ENCODE measurements at regions not wholly inside any gene's neighbourhood (a gene's known extent, or its start where the extent isn't known, plus 50 kb on each side); places are given as distances from the start of the nearest gene placed in this dataset.
A peak's percentile ranks its signal among the peaks of the same experiment; 100 is the strongest.

DNA sequence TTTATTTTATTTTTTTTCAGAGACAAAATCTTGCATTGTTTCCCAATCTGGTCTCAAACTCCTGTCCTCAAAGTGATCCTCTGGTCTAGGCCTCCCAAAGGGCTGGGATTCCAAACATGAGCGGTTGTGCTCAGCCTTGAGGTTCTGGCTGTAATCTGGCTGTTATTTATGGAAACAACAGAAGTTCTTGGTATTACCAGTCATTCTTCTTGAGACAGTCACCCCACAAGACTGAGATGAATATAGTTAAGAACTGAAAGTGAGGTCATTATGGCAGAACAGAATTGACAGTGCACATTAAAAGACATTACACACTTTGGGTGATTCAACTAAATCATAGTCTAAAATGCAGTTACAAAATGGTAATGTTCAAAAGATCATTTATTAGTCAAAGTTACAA lies 719.5 kb downstream of the ZWINT start:
- no peak for DNase-seq
- Histone ChIP-seq H3K4me3 (no peak overlapping the region), H3K27me3 (ENCODE audit: control insufficient read depth in 3 of 3, insufficient read depth in 3 of 3, low read length in 2 of 3) (no peaks in the 10 kb centered on the region), H3K9ac (ENCODE audit: insufficient read depth in 1 of 2, low read length in 2 of 2) (no peak overlapping the region), H3K9me3 (ENCODE audit: control insufficient read depth in 4 of 4, insufficient read depth in 3 of 4, low read length in 3 of 4) (no peaks in the 10 kb centered on the region), H3K36me3 (ENCODE audit: control insufficient read depth in 4 of 4, insufficient read depth in 4 of 4, low read length in 4 of 4) (no peaks in the 10 kb centered on the region), H3K4me1 (ENCODE audit: control insufficient read depth in 5 of 5, insufficient read depth in 5 of 5, low read length in 5 of 5) (no peaks in the 10 kb centered on the region), H3K27ac (ENCODE audit: low read depth in 1 of 2, low read length in 1 of 2) (no peak overlapping the region)
- 47 to 98% methylated on average over 1 of the region's 1 CpG for WGBS, 2 donors
- TF ChIP-seq, protein P1, sequence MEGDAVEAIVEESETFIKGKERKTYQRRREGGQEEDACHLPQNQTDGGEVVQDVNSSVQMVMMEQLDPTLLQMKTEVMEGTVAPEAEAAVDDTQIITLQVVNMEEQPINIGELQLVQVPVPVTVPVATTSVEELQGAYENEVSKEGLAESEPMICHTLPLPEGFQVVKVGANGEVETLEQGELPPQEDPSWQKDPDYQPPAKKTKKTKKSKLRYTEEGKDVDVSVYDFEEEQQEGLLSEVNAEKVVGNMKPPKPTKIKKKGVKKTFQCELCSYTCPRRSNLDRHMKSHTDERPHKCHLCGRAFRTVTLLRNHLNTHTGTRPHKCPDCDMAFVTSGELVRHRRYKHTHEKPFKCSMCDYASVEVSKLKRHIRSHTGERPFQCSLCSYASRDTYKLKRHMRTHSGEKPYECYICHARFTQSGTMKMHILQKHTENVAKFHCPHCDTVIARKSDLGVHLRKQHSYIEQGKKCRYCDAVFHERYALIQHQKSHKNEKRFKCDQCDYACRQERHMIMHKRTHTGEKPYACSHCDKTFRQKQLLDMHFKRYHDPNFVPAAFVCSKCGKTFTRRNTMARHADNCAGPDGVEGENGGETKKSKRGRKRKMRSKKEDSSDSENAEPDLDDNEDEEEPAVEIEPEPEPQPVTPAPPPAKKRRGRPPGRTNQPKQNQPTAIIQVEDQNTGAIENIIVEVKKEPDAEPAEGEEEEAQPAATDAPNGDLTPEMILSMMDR (IDR thresholded peaks at IDR 0.05; ENCODE audit: control extremely low read depth, extremely low read depth) = no peak
- no peak for ATAC-seq (ENCODE audit: insufficient read depth, low FRiP score)

GRCh38 chr10:55631071-55631654 lies 729.9 kb downstream of the ZWINT start:
- peak; percentile 65 to 80 (median 80) for DNase-seq

GRCh38 chr10:55630491-55631056 lies 730.5 kb downstream of the ZWINT start:
- peaks cover 0 to 29% (median 28%) of the 10 kb centered on the region in 3 donors for H3K27me3 ChIP-seq (ENCODE audit: control insufficient read depth in 3 of 3, insufficient read depth in 3 of 3, low read length in 2 of 3)
- H3K9me3 ChIP-seq (ENCODE audit: control insufficient read depth in 4 of 4, insufficient read depth in 3 of 4, low read length in 3 of 4) = peaks cover 0 to 3% (median 0%) of the 10 kb centered on the region in 4 donors
- WGBS, 2 donors = 1 to 3% methylated on average over 35 of the region's 35 CpGs
- ATAC-seq (ENCODE audit: insufficient read depth, low FRiP score) = peak; percentile 45
- H3K27ac ChIP-seq (ENCODE audit: low read depth in 1 of 2, low read length in 1 of 2) = peak overlapping the region in 1 of 2 donors; percentile 69
- peaks cover 0 to 18% (median 0%) of the 10 kb centered on the region in 5 donors for H3K4me1 ChIP-seq (ENCODE audit: control insufficient read depth in 5 of 5, insufficient read depth in 5 of 5, low read length in 5 of 5)
- TF ChIP-seq, protein P1 (IDR thresholded peaks at IDR 0.05; ENCODE audit: control extremely low read depth, extremely low read depth) = no peak
- H3K36me3 ChIP-seq (ENCODE audit: control insufficient read depth in 4 of 4, insufficient read depth in 4 of 4, low read length in 4 of 4) = no peaks in the 10 kb centered on the region
- H3K4me3 ChIP-seq = peak overlapping the region; percentile 17
- peak; percentile 39 to 46 (median 44) for DNase-seq
- peak overlapping the region; percentile 26 to 67 for H3K9ac ChIP-seq (ENCODE audit: insufficient read depth in 1 of 2, low read length in 2 of 2)

More at GRCh38 chr10:55631071-55631654, 729.9 kb downstream of the ZWINT start:
- H3K9ac ChIP-seq (ENCODE audit: insufficient read depth in 1 of 2, low read length in 2 of 2) = peak overlapping the region; percentile 26 to 67
- H3K9me3 ChIP-seq (ENCODE audit: control insufficient read depth in 4 of 4, insufficient read depth in 3 of 4, low read length in 3 of 4) = peaks cover 0 to 3% (median 0%) of the 10 kb centered on the region in 4 donors
- H3K4me1 ChIP-seq (ENCODE audit: control insufficient read depth in 5 of 5, insufficient read depth in 5 of 5, low read length in 5 of 5) = peaks cover 0 to 18% (median 0%) of the 10 kb centered on the region in 5 donors
- TF ChIP-seq, protein P1 (IDR thresholded peaks at IDR 0.05; ENCODE audit: control extremely low read depth, extremely low read depth) = no peak
- peak; percentile 81 for ATAC-seq (ENCODE audit: insufficient read depth, low FRiP score)
- peak overlapping the region in 1 of 2 donors; percentile 69 for H3K27ac ChIP-seq (ENCODE audit: low read depth in 1 of 2, low read length in 1 of 2)
- WGBS, 2 donors = 1% methylated on average over 49 of the region's 49 CpGs
- no peaks in the 10 kb centered on the region for H3K36me3 ChIP-seq (ENCODE audit: control insufficient read depth in 4 of 4, insufficient read depth in 4 of 4, low read length in 4 of 4)
- H3K4me3 ChIP-seq = peak overlapping the region; percentile 15
- H3K27me3 ChIP-seq (ENCODE audit: control insufficient read depth in 3 of 3, insufficient read depth in 3 of 3, low read length in 2 of 3) = peaks cover 0 to 26% (median 25%) of the 10 kb centered on the region in 3 donors

Measured in lung (tissue), 11 donors.